RWPE1 (cell line): ENCODE measurements at regions not wholly inside any gene's neighbourhood (a gene's known extent, or its start where the extent isn't known, plus 50 kb on each side); places are given as distances from the start of the nearest gene placed in this dataset.

Experiments
- CTCF ChIA-PET: fragments of 350-600 bp; sonication (Branson Sonifier 250); formaldehyde crosslinking; extraction: SDS; loops from one replicate; lab custom pipeline; 2021; lab: Yijun Ruan, JAX
- POLR2A ChIA-PET: fragments of 400-600 bp; formaldehyde crosslinking; extraction: SDS; loops from one replicate; lab custom pipeline; 2020; ENCODE audit warnings: antibody characterized with exemption; ENCODE audit not compliant: low non-redundant PET; lab: Yijun Ruan, JAX
- DNase-seq: peaks from one replicate; pipeline ENCODE4 v3.0.0; 2012; ENCODE audit warnings: low spot score
- H3K27ac ChIP-seq: fragments of 450-650 bp; 2 replicates; pipeline ENCODE4 v1.5.1; 2017
- CTCF ChIP-seq: fragments of 450-650 bp; conservative IDR thresholded peaks from 2 replicates; pipeline ENCODE4 v1.5.1; 2017; ENCODE audit warnings: low read depth, mild to moderate bottlenecking

GRCh38 chr12:70120970-70121369 is 122.3 kb upstream of the CNOT2 start:
- no peak overlapping the region for H3K27ac ChIP-seq
- POLR2A ChIA-PET, result no interaction called here
- DNase-seq, result no peak
- TF ChIP-seq CTCF, result no peak
- CTCF ChIA-PET, result no interaction called here

- CTCF ChIA-PET, result interaction anchor here (0.7 kb wide), 1 partner anchor 242 kb away, joined by 4 read pairs; no protein-coding TSS in a partner anchor
- peak; percentile 37 for DNase-seq
Measured at GRCh38 chr12:70121562-70121961, 121.7 kb upstream of the CNOT2 start.

DNA sequence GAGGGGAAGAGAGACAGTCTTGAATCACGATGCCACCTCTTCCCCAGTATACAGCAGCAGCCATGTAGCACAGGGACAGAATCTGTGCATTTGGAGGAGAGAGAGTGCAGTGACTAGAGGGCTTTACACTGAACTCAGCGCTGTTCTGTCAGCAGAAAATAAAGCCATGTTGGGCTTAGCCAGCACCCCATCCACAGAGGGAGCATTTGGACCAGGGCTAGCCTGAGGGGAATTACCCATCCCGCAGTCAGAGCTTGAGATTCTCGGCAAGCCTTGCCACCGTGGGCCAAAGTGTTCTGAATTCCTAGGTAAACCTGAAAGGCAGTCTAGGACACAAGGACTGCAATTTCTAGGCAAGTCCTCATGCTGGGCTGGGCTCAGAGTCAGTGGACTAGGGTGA is 120.4 kb upstream of the CNOT2 start:
- POLR2A ChIA-PET, result no interaction called here
- H3K27ac ChIP-seq, result no peak overlapping the region
- CTCF ChIA-PET, result no interaction called here
- no peak for DNase-seq
- no peak for TF ChIP-seq CTCF

More at GRCh38 chr12:70121562-70121961, 121.7 kb upstream of the CNOT2 start:
- POLR2A ChIA-PET, result no interaction called here
- no peak for TF ChIP-seq CTCF
- no peak overlapping the region for H3K27ac ChIP-seq

DNA sequence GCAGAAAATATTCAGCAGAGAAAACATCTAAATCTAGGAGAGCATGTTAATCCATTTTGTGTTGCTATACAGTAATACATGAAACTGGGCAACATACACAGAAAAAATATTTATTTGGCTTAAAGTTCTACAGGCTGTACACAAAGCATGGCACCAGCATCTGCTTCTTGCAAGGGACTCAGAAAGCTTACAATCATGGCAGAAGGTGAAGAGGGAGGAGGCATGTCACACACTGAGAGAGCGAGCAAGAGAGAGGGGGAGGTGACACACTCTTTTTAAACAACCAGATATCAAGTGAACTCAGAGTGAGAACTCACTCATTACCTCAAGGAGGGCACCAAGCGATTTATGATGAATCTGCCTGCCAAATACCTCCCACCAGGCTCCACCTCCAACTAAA is 94.2 kb upstream of the CNOT2 start:
- ChIA-PET POLR2A (no interaction called here), CTCF (interaction anchor here (0.6 kb wide), 1 partner anchor 45 kb away, joined by 4 read pairs; no protein-coding TSS in a partner anchor)
- no peak overlapping the region for H3K27ac ChIP-seq
- TF ChIP-seq CTCF, result no peak
- DNase-seq, result no peak

- DNase-seq, result no peak
- ChIA-PET POLR2A (no interaction called here), CTCF (interaction anchor here (0.6 to 1.1 kb wide), 2 partner anchors 15 to 46 kb away, joined by 3 to 4 read pairs; no protein-coding TSS in a partner anchor)
Measured at GRCh38 chr12:70149665-70150064, 93.6 kb upstream of the CNOT2 start.

DNA sequence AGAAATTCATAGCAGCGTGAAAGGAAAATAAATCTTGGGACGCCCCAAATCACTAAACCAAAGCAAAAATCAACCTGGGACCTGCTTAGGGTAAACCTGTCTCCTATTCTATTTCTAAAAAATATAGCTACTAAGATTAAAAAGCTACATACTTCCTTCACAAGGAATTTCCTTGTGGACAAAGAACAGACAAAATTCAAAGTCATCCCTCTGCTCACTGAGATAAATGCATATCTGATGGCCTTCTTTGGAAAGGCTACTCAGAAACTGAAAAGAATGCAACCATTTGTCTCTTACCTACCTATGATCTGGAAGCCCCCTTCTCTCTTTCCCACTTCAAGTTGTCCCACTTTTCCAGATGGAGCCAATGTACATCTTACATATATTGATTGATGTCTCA is 93.0 kb upstream of the CNOT2 start:
- POLR2A ChIA-PET, result no interaction called here
- CTCF ChIA-PET, result interaction anchor here (1.1 kb wide), 1 partner anchor 14 kb away, joined by 3 read pairs; no protein-coding TSS in a partner anchor
- no peak for TF ChIP-seq CTCF
- no peak for DNase-seq
- H3K27ac ChIP-seq, result no peak overlapping the region

More at GRCh38 chr12:70149665-70150064, 93.6 kb upstream of the CNOT2 start:
- no peak for TF ChIP-seq CTCF
- H3K27ac ChIP-seq, result no peak overlapping the region
